GM23248 (cell line): ENCODE measurements at regions not wholly inside any gene's neighbourhood (a gene's known extent, or its start where the extent isn't known, plus 50 kb on each side); places are given as distances from the start of the nearest gene placed in this dataset.

ENCODE experiments used
- DNase-seq: peaks from one replicate; pipeline ENCODE4 v3.0.0-alpha.2; 2015
- H2AFZ ChIP-seq: fragments of 200-600 bp; sonication (generic); 2 replicates; pipeline ENCODE4 v1.6.1; 2016; ENCODE audit warnings: antibody characterized with exemption
- H3F3A ChIP-seq: fragments of 200-600 bp; sonication (generic); 2 replicates; pipeline ENCODE4 v1.6.1; 2016; ENCODE audit warnings: mild to moderate bottlenecking, antibody characterized with exemption, mixed run types; ENCODE audit not compliant: insufficient read depth
- H3K27ac ChIP-seq: fragments of 200-600 bp; sonication (generic); 2 replicates; pipeline ENCODE4 v1.5.1; 2016; ENCODE audit warnings: mild to moderate bottlenecking
- H3K27me3 ChIP-seq: fragments of 200-600 bp; sonication (generic); replicated peaks from 2 replicates; pipeline ENCODE4 v1.6.1; 2016; ENCODE audit warnings: mild to moderate bottlenecking; ENCODE audit not compliant: insufficient read depth
- H3K36me3 ChIP-seq: fragments of 200-600 bp; sonication (generic); 2 replicates; pipeline ENCODE4 v1.6.1; 2016; ENCODE audit warnings: low read depth, mild to moderate bottlenecking
- H3K4me1 ChIP-seq: fragments of 200-600 bp; sonication (generic); 2 replicates; pipeline ENCODE4 v1.6.1; 2016; ENCODE audit warnings: mild to moderate bottlenecking; ENCODE audit not compliant: insufficient read depth
- H3K4me2 ChIP-seq: fragments of 200-600 bp; sonication (generic); one replicate; pipeline ENCODE4 v1.6.1; 2016; ENCODE audit warnings: mild to moderate bottlenecking; ENCODE audit not compliant: unreplicated experiment
- H3K4me3 ChIP-seq: fragments of 200-600 bp; sonication (generic); 2 replicates; pipeline ENCODE4 v1.5.1; 2016; ENCODE audit warnings: mild to moderate bottlenecking
- H3K79me2 ChIP-seq: fragments of 200-600 bp; sonication (generic); 2 replicates; pipeline ENCODE4 v1.6.1; 2016; ENCODE audit warnings: mild to moderate bottlenecking; ENCODE audit not compliant: insufficient read depth
- H3K9ac ChIP-seq: fragments of 200-600 bp; sonication (generic); 2 replicates; pipeline ENCODE4 v1.6.1; 2016; ENCODE audit warnings: mild to moderate bottlenecking
- H3K9me2 ChIP-seq: fragments of 200-600 bp; sonication (generic); 2 replicates; pipeline ENCODE4 v1.6.1; 2016; ENCODE audit warnings: mixed run types, mild to moderate bottlenecking, moderate library complexity; ENCODE audit not compliant: insufficient read depth
- H3K9me3 ChIP-seq: fragments of 200-600 bp; sonication (generic); one replicate; pipeline ENCODE4 v1.6.1; 2017; ENCODE audit warnings: low read depth
- H4K20me1 ChIP-seq: fragments of 200-600 bp; sonication (generic); 2 replicates; pipeline ENCODE4 v1.6.0; 2016; ENCODE audit not compliant: insufficient read depth
- EZH2 ChIP-seq: fragments of 200-600 bp; sonication (generic); IDR thresholded peaks from 2 replicates; pipeline ENCODE4 v1.6.1; 2018; ENCODE audit warnings: antibody characterized with exemption, mild to moderate bottlenecking; ENCODE audit not compliant: insufficient read depth, poor library complexity, severe bottlenecking
- EZH2phosphoT487 ChIP-seq: fragments of 200-600 bp; sonication (generic); IDR thresholded peaks from 2 replicates; pipeline ENCODE4 v1.6.1; 2018; ENCODE audit warnings: antibody characterized with exemption, moderate library complexity, mild to moderate bottlenecking, low read depth; ENCODE audit not compliant: insufficient read depth
- WGBS, 2 experiments: methylation state at CpG; one replicate each; pipeline ENCODE4 v1.1.6; 2015 to 2017; ENCODE audit warnings: low lambda C conversion rate in 2 of 2, low coverage in 1 of 2; ENCODE audit errors: missing lambda C conversion rate in 2 of 2; 5-methylcytosine and 5-hydroxymethylcytosine counted together
- in situ Hi-C: fragments of 300-500 bp; cut with MboI; formaldehyde crosslinking; loops from 2 replicates; pipeline ENCODE4 v1.15.0; 2020

DNA sequence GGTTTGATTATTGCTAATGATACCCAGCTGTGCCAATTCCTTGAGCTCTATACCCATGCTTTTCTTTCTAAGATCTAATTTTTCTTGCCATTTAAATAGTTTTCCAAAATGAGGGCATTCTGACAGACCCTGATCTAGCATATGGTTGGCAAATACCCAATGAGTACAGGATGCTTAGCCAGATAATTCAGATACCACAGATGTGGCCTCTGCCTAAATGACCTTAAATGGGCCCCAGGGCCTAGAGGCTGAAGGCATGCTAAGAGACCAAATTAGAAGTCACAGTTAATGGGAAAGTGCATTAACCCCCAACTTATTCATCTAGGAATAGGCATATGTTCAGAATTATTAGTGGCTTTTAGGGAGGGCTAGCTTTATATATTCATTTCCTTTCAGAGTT lies 122.3 kb upstream of the CNOT2 start:
- Histone ChIP-seq H4K20me1 (no peaks in the 10 kb centered on the region), H3K4me1 (no peaks in the 10 kb centered on the region), H3K27me3 (no peaks in the 10 kb centered on the region), H3K9ac (no peak overlapping the region), H3K4me2 (no peak overlapping the region), H2AFZ (no peak overlapping the region), H3K4me3 (no peak overlapping the region), H3F3A (no peaks in the 10 kb centered on the region), H3K36me3 (no peaks in the 10 kb centered on the region), H3K27ac (no peak overlapping the region), H3K9me3 (no peaks in the 10 kb centered on the region), H3K9me2 (no peaks in the 10 kb centered on the region), H3K79me2 (no peaks in the 10 kb centered on the region)
- in situ Hi-C loops = no loop called here
- no peak for DNase-seq
- TF ChIP-seq EZH2 (no peak), EZH2phosphoT487 (no peak)

DNA sequence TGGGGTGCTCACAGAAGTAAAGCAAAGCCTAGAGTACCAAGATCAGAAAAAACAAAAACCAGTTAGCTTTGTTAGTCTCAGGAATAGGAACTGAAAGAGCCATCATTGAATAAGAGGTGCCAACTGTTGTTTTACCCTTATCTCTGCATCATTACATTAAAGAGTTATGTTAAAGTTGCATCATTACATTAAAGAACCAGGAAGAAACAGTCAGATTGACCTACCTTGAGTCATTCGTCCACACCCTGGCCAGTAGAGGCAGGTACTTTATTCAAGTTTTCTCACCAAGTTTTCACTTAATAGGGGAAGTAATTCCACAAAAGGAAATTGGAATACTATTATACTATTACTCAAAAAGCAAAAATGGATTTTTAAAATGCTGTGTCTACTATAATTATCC lies 121.7 kb upstream of the CNOT2 start:
- in situ Hi-C loops = no loop called here
- WGBS, 2 experiments = 61 to 66% methylated on average over 1 of the region's 1 CpG
- no peak for DNase-seq
- H3K9me2 ChIP-seq = no peaks in the 10 kb centered on the region
- H3K9ac ChIP-seq = no peak overlapping the region
- no peak overlapping the region for H3K4me2 ChIP-seq
- H3F3A ChIP-seq = no peaks in the 10 kb centered on the region
- no peaks in the 10 kb centered on the region for H4K20me1 ChIP-seq
- no peaks in the 10 kb centered on the region for H3K79me2 ChIP-seq
- H2AFZ ChIP-seq = no peak overlapping the region
- no peak overlapping the region for H3K4me3 ChIP-seq
- TF ChIP-seq EZH2phosphoT487 (no peak), EZH2 (no peak)
- H3K36me3 ChIP-seq = no peaks in the 10 kb centered on the region
- no peaks in the 10 kb centered on the region for H3K9me3 ChIP-seq
- H3K4me1 ChIP-seq = no peaks in the 10 kb centered on the region
- H3K27me3 ChIP-seq = no peaks in the 10 kb centered on the region
- H3K27ac ChIP-seq = no peak overlapping the region

DNA sequence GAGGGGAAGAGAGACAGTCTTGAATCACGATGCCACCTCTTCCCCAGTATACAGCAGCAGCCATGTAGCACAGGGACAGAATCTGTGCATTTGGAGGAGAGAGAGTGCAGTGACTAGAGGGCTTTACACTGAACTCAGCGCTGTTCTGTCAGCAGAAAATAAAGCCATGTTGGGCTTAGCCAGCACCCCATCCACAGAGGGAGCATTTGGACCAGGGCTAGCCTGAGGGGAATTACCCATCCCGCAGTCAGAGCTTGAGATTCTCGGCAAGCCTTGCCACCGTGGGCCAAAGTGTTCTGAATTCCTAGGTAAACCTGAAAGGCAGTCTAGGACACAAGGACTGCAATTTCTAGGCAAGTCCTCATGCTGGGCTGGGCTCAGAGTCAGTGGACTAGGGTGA lies 120.4 kb upstream of the CNOT2 start:
- Histone ChIP-seq H3K4me2 (no peak overlapping the region), H4K20me1 (no peaks in the 10 kb centered on the region), H3K9me3 (no peaks in the 10 kb centered on the region), H3K4me1 (no peaks in the 10 kb centered on the region), H3F3A (no peaks in the 10 kb centered on the region), H3K27ac (no peak overlapping the region), H3K9ac (no peak overlapping the region), H3K79me2 (no peaks in the 10 kb centered on the region), H3K27me3 (no peaks in the 10 kb centered on the region), H3K4me3 (no peak overlapping the region), H2AFZ (no peak overlapping the region), H3K36me3 (no peaks in the 10 kb centered on the region), H3K9me2 (no peaks in the 10 kb centered on the region)
- in situ Hi-C loops = no loop called here
- DNase-seq = no peak
- no peak for TF ChIP-seq EZH2
- no peak for TF ChIP-seq EZH2phosphoT487
- whole genome bisulfite sequencing, 2 experiments = 42 to 47% methylated on average over 5 of the region's 5 CpGs

DNA sequence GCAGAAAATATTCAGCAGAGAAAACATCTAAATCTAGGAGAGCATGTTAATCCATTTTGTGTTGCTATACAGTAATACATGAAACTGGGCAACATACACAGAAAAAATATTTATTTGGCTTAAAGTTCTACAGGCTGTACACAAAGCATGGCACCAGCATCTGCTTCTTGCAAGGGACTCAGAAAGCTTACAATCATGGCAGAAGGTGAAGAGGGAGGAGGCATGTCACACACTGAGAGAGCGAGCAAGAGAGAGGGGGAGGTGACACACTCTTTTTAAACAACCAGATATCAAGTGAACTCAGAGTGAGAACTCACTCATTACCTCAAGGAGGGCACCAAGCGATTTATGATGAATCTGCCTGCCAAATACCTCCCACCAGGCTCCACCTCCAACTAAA lies 94.2 kb upstream of the CNOT2 start:
- in situ Hi-C loops = no loop called here
- H3K9me2 ChIP-seq = no peaks in the 10 kb centered on the region
- H3K9me3 ChIP-seq = no peaks in the 10 kb centered on the region
- H3K27ac ChIP-seq = no peak overlapping the region
- H3K4me3 ChIP-seq = no peak overlapping the region
- H3K4me2 ChIP-seq = no peak overlapping the region
- no peaks in the 10 kb centered on the region for H4K20me1 ChIP-seq
- TF ChIP-seq EZH2 (no peak), EZH2phosphoT487 (no peak)
- 51 to 57% methylated on average over 2 of the region's 2 CpGs for WGBS, 2 experiments
- no peaks in the 10 kb centered on the region for H3K36me3 ChIP-seq
- H3K79me2 ChIP-seq = no peaks in the 10 kb centered on the region
- H3F3A ChIP-seq = no peaks in the 10 kb centered on the region
- no peak overlapping the region for H3K9ac ChIP-seq
- no peak for DNase-seq
- no peaks in the 10 kb centered on the region for H3K27me3 ChIP-seq
- H3K4me1 ChIP-seq = no peaks in the 10 kb centered on the region
- H2AFZ ChIP-seq = no peak overlapping the region

DNA sequence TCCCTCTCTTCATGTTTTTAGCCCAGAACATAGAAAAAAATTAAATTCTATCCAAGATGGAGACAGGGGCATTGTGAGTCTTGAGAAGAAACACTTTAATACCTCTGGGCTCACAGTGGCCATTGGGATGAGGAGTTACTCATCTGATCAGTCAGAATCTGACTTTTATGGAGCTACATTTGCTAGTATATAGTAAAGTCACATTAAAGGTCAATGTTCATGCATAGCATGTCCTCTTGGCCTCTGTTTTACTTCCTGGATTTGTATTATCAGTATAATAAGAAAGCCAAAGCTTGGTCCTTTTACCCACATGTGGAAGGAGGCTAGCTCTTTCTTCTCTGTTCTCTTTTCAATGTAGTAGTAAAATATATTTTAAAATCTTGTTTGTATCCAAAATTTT lies 93.6 kb upstream of the CNOT2 start:
- no peaks in the 10 kb centered on the region for H3K79me2 ChIP-seq
- in situ Hi-C loops = no loop called here
- H2AFZ ChIP-seq = no peak overlapping the region
- TF ChIP-seq EZH2 (no peak), EZH2phosphoT487 (no peak)
- H3K4me1 ChIP-seq = no peaks in the 10 kb centered on the region
- H3K9ac ChIP-seq = no peak overlapping the region
- H3K9me2 ChIP-seq = no peaks in the 10 kb centered on the region
- H3K27me3 ChIP-seq = no peaks in the 10 kb centered on the region
- H3K27ac ChIP-seq = no peak overlapping the region
- no peaks in the 10 kb centered on the region for H4K20me1 ChIP-seq
- no peaks in the 10 kb centered on the region for H3K36me3 ChIP-seq
- H3F3A ChIP-seq = no peaks in the 10 kb centered on the region
- no peaks in the 10 kb centered on the region for H3K9me3 ChIP-seq
- no peak overlapping the region for H3K4me3 ChIP-seq
- H3K4me2 ChIP-seq = no peak overlapping the region
- no peak for DNase-seq
